ENCODE measurements at regions not wholly inside any gene's neighbourhood (a gene's known extent, or its start where the extent isn't known, plus 50 kb on each side); places are given as distances from the start of the nearest gene placed in this dataset.

DNA sequence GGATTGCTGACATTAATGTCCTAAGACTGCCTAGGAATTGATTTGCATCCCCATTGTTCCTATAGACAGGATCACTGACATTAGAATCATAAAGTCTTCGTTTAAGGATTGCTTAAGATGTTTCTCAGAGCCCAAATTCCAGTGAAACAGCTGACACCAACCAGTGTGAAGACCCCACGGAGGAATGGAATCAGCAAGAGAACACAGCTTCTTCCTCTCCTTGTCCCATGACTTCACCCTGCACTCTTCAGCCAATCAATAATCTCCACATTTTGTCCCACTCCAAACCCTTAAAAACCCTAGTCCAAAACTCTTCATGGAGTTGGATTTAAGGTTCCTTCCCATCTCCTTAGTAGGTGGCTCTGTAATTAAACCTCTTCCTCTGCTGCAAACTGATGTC, 157.0 kb upstream of the NDUFV2 start:
- TF ChIP-seq, protein P1, sequence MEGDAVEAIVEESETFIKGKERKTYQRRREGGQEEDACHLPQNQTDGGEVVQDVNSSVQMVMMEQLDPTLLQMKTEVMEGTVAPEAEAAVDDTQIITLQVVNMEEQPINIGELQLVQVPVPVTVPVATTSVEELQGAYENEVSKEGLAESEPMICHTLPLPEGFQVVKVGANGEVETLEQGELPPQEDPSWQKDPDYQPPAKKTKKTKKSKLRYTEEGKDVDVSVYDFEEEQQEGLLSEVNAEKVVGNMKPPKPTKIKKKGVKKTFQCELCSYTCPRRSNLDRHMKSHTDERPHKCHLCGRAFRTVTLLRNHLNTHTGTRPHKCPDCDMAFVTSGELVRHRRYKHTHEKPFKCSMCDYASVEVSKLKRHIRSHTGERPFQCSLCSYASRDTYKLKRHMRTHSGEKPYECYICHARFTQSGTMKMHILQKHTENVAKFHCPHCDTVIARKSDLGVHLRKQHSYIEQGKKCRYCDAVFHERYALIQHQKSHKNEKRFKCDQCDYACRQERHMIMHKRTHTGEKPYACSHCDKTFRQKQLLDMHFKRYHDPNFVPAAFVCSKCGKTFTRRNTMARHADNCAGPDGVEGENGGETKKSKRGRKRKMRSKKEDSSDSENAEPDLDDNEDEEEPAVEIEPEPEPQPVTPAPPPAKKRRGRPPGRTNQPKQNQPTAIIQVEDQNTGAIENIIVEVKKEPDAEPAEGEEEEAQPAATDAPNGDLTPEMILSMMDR (IDR thresholded peaks at IDR 0.05; ENCODE audit: borderline replicate concordance, extremely low read depth, low read length, poor library complexity, severe bottlenecking): no peak
- no peak for TF ChIP-seq EZH2 (IDR thresholded peaks at IDR 0.05; ENCODE audit: borderline replicate concordance, low read depth, low read length, severe bottlenecking)

All from DND-41 (cell line).